ENCODE measurements at regions not wholly inside any gene's neighbourhood (a gene's known extent, or its start where the extent isn't known, plus 50 kb on each side); places are given as distances from the start of the nearest gene placed in this dataset.

DNA sequence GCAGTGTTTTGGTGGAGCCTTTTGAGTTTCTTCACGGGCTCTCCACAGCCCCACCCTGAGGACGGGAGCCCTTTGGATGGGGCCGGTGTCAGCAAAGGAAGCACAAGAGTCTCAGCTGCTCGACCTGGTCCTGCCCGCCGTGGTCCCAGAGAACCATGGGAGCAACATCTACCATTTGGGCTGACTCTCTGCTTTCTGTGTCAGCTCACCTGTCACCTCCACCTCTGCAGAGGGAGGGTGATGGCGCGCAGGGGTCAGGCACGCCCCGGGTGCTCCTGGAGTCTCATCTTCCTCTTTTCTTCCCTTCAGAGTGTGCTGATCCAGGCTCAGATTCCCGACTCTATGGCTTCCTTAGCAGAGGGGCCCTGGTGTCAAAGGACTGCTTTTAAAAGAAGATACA lies 171.7 kb downstream of the LAT start:
- TF ChIP-seq, protein P1, sequence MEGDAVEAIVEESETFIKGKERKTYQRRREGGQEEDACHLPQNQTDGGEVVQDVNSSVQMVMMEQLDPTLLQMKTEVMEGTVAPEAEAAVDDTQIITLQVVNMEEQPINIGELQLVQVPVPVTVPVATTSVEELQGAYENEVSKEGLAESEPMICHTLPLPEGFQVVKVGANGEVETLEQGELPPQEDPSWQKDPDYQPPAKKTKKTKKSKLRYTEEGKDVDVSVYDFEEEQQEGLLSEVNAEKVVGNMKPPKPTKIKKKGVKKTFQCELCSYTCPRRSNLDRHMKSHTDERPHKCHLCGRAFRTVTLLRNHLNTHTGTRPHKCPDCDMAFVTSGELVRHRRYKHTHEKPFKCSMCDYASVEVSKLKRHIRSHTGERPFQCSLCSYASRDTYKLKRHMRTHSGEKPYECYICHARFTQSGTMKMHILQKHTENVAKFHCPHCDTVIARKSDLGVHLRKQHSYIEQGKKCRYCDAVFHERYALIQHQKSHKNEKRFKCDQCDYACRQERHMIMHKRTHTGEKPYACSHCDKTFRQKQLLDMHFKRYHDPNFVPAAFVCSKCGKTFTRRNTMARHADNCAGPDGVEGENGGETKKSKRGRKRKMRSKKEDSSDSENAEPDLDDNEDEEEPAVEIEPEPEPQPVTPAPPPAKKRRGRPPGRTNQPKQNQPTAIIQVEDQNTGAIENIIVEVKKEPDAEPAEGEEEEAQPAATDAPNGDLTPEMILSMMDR (IDR thresholded peaks at IDR 0.05), result no peak
- TF ChIP-seq POLR2A (IDR thresholded peaks at IDR 0.05), result no peak

Measured in esophagus squamous epithelium (tissue), 4 donors.